HEK293T (cell line): ENCODE measurements at regions not wholly inside any gene's neighbourhood (a gene's known extent, or its start where the extent isn't known, plus 50 kb on each side); places are given as distances from the start of the nearest gene placed in this dataset.

Experiments used
- CTCF ChIA-PET: fragments of 350-600 bp; formaldehyde crosslinking; extraction: SDS; loops from one replicate; lab custom pipeline; 2021; ENCODE audit warnings: antibody characterized with exemption, inconsistent platforms; lab: Yijun Ruan, JAX
- POLR2A ChIA-PET: fragments of 350-600 bp; formaldehyde crosslinking; extraction: SDS; loops from one replicate; lab custom pipeline; 2020; ENCODE audit warnings: antibody characterized with exemption, inconsistent platforms; lab: Yijun Ruan, JAX
- DNase-seq: peaks from one replicate; pipeline ENCODE4 v3.0.0; 2012; ENCODE audit warnings: mixed read lengths; ENCODE audit errors: extremely low spot score
- ARNT ChIP-seq: fragments of 450-650 bp; IDR thresholded peaks from 2 replicates; pipeline ENCODE4 v1.6.1; 2017; ENCODE audit warnings: mild to moderate bottlenecking
- BHLHE40 ChIP-seq: fragments of 450-650 bp; IDR thresholded peaks from 2 replicates; pipeline ENCODE4 v1.6.1; 2016; ENCODE audit warnings: mild to moderate bottlenecking, moderate library complexity, borderline replicate concordance
- CTBP1 ChIP-seq: fragments of 450-650 bp; IDR thresholded peaks from 2 replicates; pipeline ENCODE4 v1.6.1; 2016; ENCODE audit warnings: borderline replicate concordance
- ELF4 ChIP-seq: fragments of 450-650 bp; IDR thresholded peaks from 2 replicates; pipeline ENCODE4 v1.6.1; 2017; ENCODE audit warnings: antibody characterized with exemption
- FOXA1 ChIP-seq: fragments of 450-650 bp; IDR thresholded peaks from 2 replicates; pipeline ENCODE4 v1.6.1; 2016; ENCODE audit warnings: mild to moderate bottlenecking
- FOXK2 ChIP-seq: fragments of 450-650 bp; IDR thresholded peaks from 2 replicates; pipeline ENCODE4 v1.6.1; 2016; ENCODE audit warnings: mild to moderate bottlenecking
- FOXM1 ChIP-seq: fragments of 450-650 bp; IDR thresholded peaks from 2 replicates; pipeline ENCODE4 v1.6.1; 2017; ENCODE audit warnings: mild to moderate bottlenecking, borderline replicate concordance
- HDGF ChIP-seq: fragments of 450-650 bp; IDR thresholded peaks from 2 replicates; pipeline ENCODE4 v1.6.1; 2017; ENCODE audit warnings: antibody characterized with exemption, borderline replicate concordance
- L3MBTL2 ChIP-seq: fragments of 450-650 bp; conservative IDR thresholded peaks from 2 replicates; pipeline ENCODE4 v1.6.1; 2016; ENCODE audit warnings: mild to moderate bottlenecking
- LEF1 ChIP-seq: fragments of 450-650 bp; IDR thresholded peaks from 2 replicates; pipeline ENCODE4 v1.6.1; 2017; ENCODE audit warnings: mild to moderate bottlenecking, borderline replicate concordance
- NFRKB ChIP-seq: fragments of 450-650 bp; IDR thresholded peaks from 2 replicates; pipeline ENCODE4 v1.6.1; 2016; ENCODE audit warnings: mild to moderate bottlenecking, moderate library complexity
- SP1 ChIP-seq: fragments of 450-650 bp; IDR thresholded peaks from 2 replicates; pipeline ENCODE4 v1.6.1; 2017
- SUZ12 ChIP-seq: fragments of 450-650 bp; IDR thresholded peaks from 2 replicates; pipeline ENCODE4 v1.6.1; 2016; ENCODE audit warnings: mild to moderate bottlenecking
- TARDBP ChIP-seq: fragments of 450-650 bp; IDR thresholded peaks from 2 replicates; pipeline ENCODE4 v1.6.1; 2016
- ZNF384 ChIP-seq: fragments of 450-650 bp; IDR thresholded peaks from 2 replicates; pipeline ENCODE4 v1.6.1; 2016
- TF ChIP-seq, protein P1 (sequence below): fragments of 450-650 bp; IDR thresholded peaks from 2 replicates; pipeline ENCODE4 v1.6.1; 2016

DNA sequence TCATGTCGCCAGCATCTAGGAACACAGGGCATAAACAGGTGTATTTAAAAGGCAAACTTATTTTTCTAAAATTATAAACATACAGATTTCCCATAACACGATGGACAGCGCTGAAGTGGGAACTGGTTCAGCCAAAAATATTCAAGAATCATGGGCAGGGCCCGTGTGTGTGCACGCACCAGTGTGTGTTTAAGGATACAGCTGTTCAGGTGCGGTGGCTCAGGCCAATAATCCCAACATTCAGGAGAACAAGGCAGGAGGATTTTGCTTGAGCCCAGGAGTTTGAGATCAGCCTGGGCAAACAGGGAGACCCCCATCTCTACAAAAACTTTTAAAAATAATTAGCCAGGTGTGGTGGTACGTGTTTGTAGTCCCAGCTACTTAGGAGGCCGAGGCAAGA is 288.6 kb upstream of the HDAC4 start:
- no peak for DNase-seq
- TF ChIP-seq, protein P1, sequence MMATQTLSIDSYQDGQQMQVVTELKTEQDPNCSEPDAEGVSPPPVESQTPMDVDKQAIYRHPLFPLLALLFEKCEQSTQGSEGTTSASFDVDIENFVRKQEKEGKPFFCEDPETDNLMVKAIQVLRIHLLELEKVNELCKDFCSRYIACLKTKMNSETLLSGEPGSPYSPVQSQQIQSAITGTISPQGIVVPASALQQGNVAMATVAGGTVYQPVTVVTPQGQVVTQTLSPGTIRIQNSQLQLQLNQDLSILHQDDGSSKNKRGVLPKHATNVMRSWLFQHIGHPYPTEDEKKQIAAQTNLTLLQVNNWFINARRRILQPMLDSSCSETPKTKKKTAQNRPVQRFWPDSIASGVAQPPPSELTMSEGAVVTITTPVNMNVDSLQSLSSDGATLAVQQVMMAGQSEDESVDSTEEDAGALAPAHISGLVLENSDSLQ = no peak
- no peak for TF ChIP-seq LEF1
- TF ChIP-seq NFRKB = no peak
- TF ChIP-seq ARNT = no peak
- no peak for TF ChIP-seq FOXA1
- no peak for TF ChIP-seq HDGF
- ChIA-PET POLR2A (no interaction called here), CTCF (no interaction called here)

DNA sequence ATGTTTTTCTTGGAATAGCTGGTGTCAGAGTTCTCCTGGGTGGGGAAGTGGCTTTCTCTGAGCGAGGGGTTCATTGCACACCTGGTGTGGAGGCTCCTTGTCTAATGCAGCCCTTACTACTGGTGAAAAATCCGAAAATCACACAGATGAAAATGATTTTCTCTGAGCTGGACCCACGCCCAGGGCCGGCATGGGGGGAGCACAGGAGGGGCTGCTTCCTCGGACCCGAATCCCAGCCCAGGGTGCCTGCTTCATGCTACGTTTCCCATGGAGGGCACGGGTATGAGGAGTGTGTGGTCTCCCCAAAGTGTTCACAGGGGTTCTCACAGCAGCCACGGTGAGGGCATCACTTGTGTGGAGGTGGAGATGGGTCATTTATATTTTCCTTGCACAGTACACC is 288.0 kb upstream of the HDAC4 start:
- ChIA-PET POLR2A (no interaction called here), CTCF (no interaction called here)
- no peak for TF ChIP-seq NFRKB
- no peak for TF ChIP-seq ARNT
- no peak for TF ChIP-seq LEF1
- DNase-seq = no peak

DNA sequence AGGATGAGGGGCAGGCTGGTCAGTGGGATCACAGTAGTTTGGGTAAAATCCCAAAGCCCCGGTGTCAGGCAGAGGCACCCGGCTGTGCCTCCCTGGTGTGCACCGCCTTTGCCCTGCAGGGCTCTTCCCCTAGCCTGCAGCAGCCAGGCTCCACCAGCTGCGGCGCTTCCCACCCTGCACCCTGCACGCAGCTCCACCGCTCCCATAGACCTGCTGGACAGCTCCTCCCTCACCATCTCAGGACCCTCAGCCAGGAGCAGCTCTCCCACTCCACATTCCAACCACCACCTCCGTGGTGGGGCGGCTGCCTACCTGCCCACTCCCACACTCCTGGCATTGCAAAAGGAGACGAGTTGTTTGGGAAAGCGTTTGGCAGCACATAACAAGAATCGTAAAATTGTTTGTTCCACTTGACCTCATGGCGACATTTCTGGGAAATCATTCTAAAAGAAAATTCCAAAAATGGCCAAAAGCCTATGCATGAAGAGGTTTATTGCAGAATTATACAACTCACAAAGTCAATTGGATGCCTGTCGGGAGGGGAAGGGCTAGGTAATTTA is 287.4 kb upstream of the HDAC4 start:
- TF ChIP-seq NFRKB = no peak
- TF ChIP-seq, protein P1 = peak; percentile 21; the same call in 1 of the 2 replicates
- ChIA-PET POLR2A (no interaction called here), CTCF (interaction anchor here (1.0 kb wide), 1 partner anchor 9 kb away, joined by 3 read pairs; no protein-coding TSS in a partner anchor)
- peak; percentile 57 for DNase-seq

DNA sequence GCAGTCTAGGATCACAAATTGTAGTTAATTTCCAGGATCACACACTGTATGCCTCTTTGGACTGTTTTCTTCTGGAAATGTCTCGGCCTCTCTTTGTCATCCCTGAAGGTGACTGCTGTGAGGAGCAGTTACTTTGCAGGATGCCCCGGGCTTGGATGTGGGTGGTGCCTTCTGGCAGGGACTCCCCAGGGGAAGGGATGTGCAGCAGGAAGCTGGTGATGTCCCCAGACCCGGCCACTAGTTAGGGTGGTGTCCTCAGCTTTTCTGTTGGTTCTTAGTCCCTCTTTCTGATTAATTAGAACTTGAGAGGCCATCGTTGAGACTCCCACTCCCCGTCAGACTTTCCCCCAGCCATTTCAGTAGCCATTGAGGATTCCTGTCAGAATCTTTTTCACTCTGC is 286.6 kb upstream of the HDAC4 start:
- POLR2A ChIA-PET = no interaction called here
- CTCF ChIA-PET = interaction anchor here (0.7 kb wide), 1 partner anchor 41 kb away, joined by 3 read pairs; no protein-coding TSS in a partner anchor
- no peak for TF ChIP-seq ARNT
- TF ChIP-seq LEF1 = no peak
- TF ChIP-seq SUZ12 = no peak
- TF ChIP-seq NFRKB = no peak
- TF ChIP-seq L3MBTL2 = no peak
- no peak for TF ChIP-seq FOXA1
- no peak for TF ChIP-seq FOXK2
- TF ChIP-seq SP1 = no peak
- TF ChIP-seq ZNF384 = no peak
- TF ChIP-seq TARDBP = no peak
- TF ChIP-seq ELF4 = no peak
- TF ChIP-seq BHLHE40 = no peak
- TF ChIP-seq CTBP1 = no peak
- TF ChIP-seq, protein P1 = no peak
- TF ChIP-seq FOXM1 = no peak
- DNase-seq = no peak

DNA sequence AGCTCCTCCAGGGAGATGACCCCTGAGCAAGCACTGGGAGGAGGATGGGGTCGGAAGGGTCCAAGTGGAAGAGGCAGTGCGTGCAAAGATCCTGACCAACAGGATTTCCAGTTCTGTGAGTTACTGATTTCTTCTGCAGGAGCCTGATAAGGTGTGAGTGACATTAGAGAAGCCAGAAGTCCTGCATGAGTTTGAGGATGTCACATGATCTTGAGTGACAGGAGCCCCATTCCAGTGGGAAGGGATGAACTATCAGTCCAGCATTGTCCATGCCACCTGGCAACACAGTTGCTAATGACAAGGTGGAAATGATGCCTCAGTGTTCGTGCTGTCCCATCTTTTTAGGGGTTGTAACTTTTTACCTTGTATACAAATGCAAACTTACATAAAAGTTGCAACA is 285.1 kb upstream of the HDAC4 start:
- CTCF ChIA-PET = no interaction called here
- no peak for TF ChIP-seq HDGF
- TF ChIP-seq, protein P1 = peak; percentile 79
- POLR2A ChIA-PET = no interaction called here
- DNase-seq = no peak

DNA sequence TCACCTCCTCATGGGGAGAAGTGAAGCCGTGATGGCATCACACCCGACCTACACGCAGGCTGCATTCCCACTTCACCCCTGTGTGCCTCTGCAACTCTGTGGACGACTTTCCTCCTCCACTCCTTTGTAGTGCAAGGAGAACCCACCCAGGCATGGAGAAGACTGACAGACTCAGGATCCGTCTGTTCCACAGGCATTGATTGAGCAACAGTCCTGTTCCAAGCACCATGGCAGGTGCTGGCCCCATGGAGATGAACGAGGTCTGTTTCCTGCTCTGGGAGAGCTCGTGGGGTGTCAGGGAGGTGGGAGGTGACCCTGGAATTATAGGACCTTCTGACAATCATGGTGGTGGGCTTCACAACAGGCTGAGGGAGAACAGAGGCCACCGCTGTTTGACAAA is 284.7 kb upstream of the HDAC4 start:
- no peak for DNase-seq
- TF ChIP-seq, protein P1 = no peak
- TF ChIP-seq FOXM1 = no peak
- TF ChIP-seq SP1 = no peak
- TF ChIP-seq TARDBP = no peak
- no peak for TF ChIP-seq HDGF
- TF ChIP-seq FOXK2 = no peak
- TF ChIP-seq NFRKB = no peak
- no peak for TF ChIP-seq SUZ12
- no peak for TF ChIP-seq CTBP1
- no peak for TF ChIP-seq ELF4
- no peak for TF ChIP-seq ZNF384
- TF ChIP-seq LEF1 = no peak
- ChIA-PET CTCF (no interaction called here), POLR2A (no interaction called here)
